WI38 (cell line): ENCODE measurements at regions not wholly inside any gene's neighbourhood (a gene's known extent, or its start where the extent isn't known, plus 50 kb on each side); places are given as distances from the start of the nearest gene placed in this dataset.

Experiments used
- H3K4me3 ChIP-seq: 2 replicates; pipeline ENCODE4 v1.5.1; 2011; ENCODE audit warnings: low read depth, mild to moderate bottlenecking, control low read depth, low read length
- TF ChIP-seq, protein P1 (sequence below): IDR thresholded peaks from 2 replicates; pipeline ENCODE4 v1.5.1; 2012; ENCODE audit warnings: low read depth, mild to moderate bottlenecking, control low read depth, low read length

DNA sequence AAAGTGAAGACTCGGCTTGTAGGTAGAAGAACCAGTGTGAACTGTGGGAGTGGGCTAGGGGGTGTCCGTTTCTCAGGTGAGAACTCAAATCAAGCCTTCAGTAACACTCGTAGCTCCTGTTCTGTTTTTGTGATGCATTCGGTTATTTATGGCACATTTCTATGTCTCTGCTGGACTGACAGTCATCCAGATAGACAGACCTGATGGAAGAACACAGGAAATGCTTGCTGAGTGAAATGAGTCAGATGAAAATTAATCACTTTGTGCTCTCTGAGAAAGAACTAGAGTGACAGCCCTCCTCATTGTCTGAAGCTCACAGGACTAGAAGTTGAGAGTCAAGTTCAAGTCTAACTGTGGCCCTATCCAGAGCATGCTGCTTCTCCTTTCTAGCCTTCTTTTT, 360.1 kb upstream of the PLXNA2 start:
- no peak overlapping the region for H3K4me3 ChIP-seq
- TF ChIP-seq, protein P1, sequence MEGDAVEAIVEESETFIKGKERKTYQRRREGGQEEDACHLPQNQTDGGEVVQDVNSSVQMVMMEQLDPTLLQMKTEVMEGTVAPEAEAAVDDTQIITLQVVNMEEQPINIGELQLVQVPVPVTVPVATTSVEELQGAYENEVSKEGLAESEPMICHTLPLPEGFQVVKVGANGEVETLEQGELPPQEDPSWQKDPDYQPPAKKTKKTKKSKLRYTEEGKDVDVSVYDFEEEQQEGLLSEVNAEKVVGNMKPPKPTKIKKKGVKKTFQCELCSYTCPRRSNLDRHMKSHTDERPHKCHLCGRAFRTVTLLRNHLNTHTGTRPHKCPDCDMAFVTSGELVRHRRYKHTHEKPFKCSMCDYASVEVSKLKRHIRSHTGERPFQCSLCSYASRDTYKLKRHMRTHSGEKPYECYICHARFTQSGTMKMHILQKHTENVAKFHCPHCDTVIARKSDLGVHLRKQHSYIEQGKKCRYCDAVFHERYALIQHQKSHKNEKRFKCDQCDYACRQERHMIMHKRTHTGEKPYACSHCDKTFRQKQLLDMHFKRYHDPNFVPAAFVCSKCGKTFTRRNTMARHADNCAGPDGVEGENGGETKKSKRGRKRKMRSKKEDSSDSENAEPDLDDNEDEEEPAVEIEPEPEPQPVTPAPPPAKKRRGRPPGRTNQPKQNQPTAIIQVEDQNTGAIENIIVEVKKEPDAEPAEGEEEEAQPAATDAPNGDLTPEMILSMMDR: no peak

DNA sequence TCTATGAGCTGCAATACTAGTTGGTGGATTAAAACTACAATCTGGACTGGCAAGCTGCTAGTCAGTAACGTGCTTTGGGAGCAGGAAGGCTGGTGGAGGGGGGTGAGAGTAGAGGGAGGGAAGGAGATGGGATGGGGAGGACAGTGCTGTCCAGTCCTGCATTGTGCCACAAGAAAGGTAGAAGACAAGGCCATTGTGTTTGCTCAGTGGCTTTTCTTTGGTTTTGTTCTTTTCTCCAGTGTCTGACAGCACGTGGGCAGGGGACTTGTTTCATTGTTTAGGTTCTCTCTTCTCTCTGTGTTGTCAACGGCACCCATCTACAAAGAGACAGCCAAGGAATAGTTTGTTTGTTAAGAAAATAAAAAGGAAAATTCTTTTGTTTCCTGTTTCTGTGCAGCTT, 362.8 kb upstream of the PLXNA2 start:
- TF ChIP-seq, protein P1: no peak
- no peak overlapping the region for H3K4me3 ChIP-seq

DNA sequence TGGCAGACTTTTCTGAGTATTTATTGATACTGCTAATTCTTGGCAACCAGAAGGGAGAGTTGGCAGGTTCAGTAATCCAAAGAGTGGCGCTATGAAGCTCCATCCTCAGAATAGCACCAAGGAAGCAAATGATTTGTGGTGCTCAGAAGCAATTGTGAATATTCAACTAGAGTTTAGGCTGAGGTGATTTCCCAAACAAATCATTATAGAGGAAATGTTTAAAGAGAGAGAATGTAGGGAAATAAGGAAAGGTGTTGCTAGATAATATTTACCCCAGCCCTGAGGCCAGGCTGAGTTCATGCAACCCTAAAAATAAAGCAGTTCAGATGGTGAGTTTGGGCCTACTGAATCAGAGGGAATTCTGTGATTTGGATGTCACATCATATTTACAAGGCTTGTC, 363.4 kb upstream of the PLXNA2 start:
- H3K4me3 ChIP-seq: no peak overlapping the region
- TF ChIP-seq, protein P1: no peak

DNA sequence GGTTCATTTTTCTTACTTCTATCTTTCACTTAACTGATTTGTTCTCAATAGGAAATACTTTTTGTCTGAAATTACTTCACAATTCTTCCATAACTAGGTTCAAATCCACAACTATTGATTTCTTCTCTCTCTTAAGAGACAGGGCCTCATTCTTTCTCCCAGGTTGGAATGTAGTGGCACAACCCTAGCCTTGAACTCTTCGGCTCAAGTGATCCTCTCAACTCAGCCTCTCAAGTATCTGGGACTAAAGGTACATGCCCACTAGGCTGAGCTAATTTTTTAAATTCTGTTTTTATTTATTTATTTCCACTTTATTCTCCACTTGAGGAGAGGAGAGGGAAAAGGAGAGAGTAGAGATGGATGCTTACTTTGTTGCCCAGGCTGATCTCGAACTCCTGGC, 370.4 kb upstream of the PLXNA2 start:
- TF ChIP-seq, protein P1: no peak
- H3K4me3 ChIP-seq: no peak overlapping the region

DNA sequence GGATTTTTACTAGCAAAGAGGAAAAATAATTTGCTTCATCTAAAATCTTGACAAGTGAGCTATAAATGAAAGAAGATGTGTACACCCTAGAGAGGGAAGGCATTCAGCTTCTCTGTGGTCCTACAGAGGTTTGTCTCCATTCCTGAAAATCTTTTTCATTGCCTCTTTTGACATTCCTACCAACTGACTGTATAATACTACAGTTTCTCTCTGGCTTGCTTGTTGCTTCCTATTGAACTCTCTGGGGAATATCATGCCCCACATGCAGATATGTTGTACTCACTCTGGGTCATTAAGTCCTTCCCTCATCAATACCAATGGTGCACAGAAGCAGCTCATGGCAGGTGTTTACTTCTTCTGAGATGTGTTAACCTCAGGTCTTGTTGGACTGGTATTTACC, 371.2 kb upstream of the PLXNA2 start:
- H3K4me3 ChIP-seq: no peak overlapping the region
- TF ChIP-seq, protein P1: no peak

DNA sequence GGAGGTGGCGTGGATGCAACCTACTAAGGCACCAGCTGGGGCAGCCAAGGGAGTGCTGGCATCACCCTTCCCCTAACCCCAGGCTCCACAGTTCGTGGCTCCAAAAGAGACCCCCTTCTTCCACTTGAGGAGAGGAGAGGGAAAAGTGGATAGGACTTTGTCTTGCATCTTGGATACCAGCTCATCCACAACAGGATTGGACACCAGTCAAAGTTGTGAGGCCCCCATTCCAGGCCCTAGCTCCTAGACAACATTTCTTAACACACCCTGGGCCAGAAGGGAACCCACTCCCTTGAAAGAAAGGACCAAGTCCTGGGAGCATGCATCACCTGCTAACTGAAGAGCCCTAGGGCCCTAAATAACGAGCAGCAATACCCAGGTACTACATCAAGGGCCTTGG, 372.6 kb upstream of the PLXNA2 start:
- TF ChIP-seq, protein P1: no peak
- H3K4me3 ChIP-seq: no peak overlapping the region

DNA sequence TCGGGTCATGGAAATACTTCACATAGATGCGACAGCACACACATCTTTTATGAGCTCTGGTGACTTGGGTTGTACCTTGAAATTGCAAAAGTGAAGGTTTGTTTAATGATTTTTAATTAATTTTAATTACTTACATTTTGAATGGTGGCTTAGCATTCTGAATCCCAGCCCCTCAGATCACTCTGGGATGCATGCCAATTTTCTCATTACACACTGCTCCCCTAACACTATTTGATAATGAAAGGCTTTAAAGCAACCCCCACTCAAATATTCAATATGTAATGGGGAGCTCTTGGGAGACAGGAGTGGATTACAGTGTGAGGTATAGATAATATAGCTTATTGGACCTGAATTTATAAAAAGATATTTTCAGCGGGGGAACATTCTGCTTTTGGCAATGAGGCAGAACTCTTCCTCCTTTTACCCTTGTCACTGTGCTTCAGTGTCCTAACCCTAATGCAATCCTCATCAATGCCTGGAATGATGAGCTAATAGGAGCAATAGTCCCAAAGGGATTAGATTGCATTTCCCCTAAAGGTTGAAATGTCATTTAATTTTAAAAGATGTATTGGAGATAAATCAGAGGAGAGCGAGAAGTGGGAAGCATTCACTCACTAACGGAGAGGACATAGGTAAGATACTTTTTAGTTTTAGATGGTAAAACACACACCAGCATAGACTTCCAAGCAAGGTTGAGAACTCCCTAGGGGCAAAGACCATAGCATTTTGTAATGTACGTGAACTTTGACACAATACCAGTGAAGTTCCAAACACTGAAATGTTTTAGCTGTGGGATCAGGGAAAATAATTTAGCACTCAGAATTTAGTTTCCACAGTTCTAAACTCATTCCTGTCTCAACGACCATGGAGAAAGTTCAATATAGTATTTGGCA, 384.1 kb upstream of the PLXNA2 start:
- no peak overlapping the region for H3K4me3 ChIP-seq
- TF ChIP-seq, protein P1: no peak
